Kidney (tissue), 13 donors: ENCODE measurements at regions not wholly inside any gene's neighbourhood (a gene's known extent, or its start where the extent isn't known, plus 50 kb on each side); places are given as distances from the start of the nearest gene placed in this dataset.

Source experiments
- DNase-seq, 5 donors: peaks; one replicate each; pipeline ENCODE4 v3.0.0-alpha.2; 2013 to 2020
- FAIRE-seq: peaks from 2 replicates; lab custom pipeline; 2012; peaks lifted over from hg19 to GRCh38; lab: Jason Lieb, UNC
- H3K27ac ChIP-seq, 2 donors: one replicate each; pipeline ENCODE4 v1.7.0; 2013; ENCODE audit warnings: low read depth in 2 of 2, low read length in 2 of 2, inconsistent platforms in 1 of 2
- H3K27me3 ChIP-seq: one replicate; pipeline ENCODE4 v1.7.1; 2013; ENCODE audit warnings: low read length, inconsistent platforms; ENCODE audit not compliant: control insufficient read depth, insufficient read depth
- H3K36me3 ChIP-seq, 3 donors: one replicate each; pipeline versions ENCODE4 v1.7.0 to v1.7.1; 2013; ENCODE audit warnings: low read length in 3 of 3, control low read depth in 1 of 3, inconsistent platforms in 1 of 3; ENCODE audit not compliant: insufficient read depth in 3 of 3, control insufficient read depth in 2 of 3
- H3K4me1 ChIP-seq, 3 donors: one replicate each; pipeline versions ENCODE4 v1.7.0 to v1.7.1; 2013; ENCODE audit warnings: low read length in 3 of 3, inconsistent platforms in 1 of 3, low read depth in 1 of 3; ENCODE audit not compliant: control insufficient read depth in 2 of 3, insufficient read depth in 2 of 3
- H3K4me3 ChIP-seq, 3 donors: one replicate each; pipeline versions ENCODE4 v1.7.0 to v1.8.1; 2013; ENCODE audit warnings: low read length in 3 of 3, control low read depth in 1 of 3, inconsistent platforms in 1 of 3
- H3K9ac ChIP-seq, 3 donors: one replicate each; pipeline versions ENCODE4 v1.7.0 to v1.7.1; 2013; ENCODE audit warnings: low read length in 3 of 3, control low read depth in 1 of 3, inconsistent platforms in 1 of 3
- H3K9me3 ChIP-seq, 3 donors: one replicate each; pipeline versions ENCODE4 v1.7.0 to v1.7.1; 2013; ENCODE audit warnings: low read length in 3 of 3, control low read depth in 1 of 3, inconsistent platforms in 1 of 3; ENCODE audit not compliant: control insufficient read depth in 2 of 3, insufficient read depth in 1 of 3
- intact Hi-C: fragments of 100-400 bp; cut with DNase I; formaldehyde crosslinking; loops from one replicate; pipeline ENCODE4 v1.11.1; 2022
- TF ChIP-seq, protein P1 (sequence below): IDR thresholded peaks from 3 replicates; pipeline ENCODE4 v1.5.1; 2012; ENCODE audit warnings: mild to moderate bottlenecking, moderate library complexity, borderline replicate concordance; ENCODE audit not compliant: insufficient read depth; ENCODE audit errors: extremely low read depth
- donor health status: control.
- donor health status: control.
- donor health status: control.
- donor health status: control.
- donor health status: control.
- donor health status: DM: yes; HTN: yes; CAD: no.
- donor health status: Normal renal cell carcinoma (clear cell type).

DNA sequence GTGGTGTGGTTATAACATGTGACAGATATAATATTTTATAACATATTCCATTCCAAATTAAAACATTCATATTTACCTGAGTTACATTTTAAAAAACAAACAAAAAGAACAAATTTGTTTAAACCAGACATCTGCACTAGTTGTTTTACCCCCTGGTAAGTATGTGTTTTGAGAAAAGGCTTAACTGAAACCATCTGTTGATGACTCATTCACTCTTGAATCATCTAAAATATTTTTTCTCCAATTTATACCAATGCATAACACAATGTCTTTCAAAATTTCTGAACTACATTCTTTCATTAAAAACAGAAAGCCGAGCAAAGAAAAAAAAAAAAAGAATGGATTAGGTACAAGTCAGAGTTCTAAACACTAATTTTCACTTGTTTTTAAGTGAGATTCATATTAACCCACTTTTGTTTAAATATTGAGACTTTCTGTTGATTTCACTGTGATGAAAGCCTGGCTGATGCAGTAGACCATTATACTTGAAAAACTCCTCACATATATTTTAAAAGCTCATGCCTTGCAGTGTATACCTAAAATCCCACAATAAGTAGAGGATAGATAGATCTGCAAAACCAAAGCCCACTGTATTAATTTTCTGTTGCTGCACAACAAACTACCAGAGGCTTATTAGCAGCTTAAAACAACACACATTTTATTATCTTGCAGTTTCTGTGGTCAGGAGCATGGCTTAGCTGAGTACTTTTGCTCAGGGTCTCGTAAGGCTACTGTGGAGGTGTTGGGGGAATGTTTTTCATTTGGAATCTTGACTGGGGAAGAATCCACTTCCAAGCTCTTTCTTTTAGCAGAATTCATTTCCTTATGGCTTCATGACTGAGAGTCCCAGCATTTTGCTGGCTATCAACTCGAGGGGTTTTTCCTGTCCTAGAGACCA lies 221.5 kb downstream of the PCDH18 start:
- no peak for FAIRE-seq
- H3K4me1 ChIP-seq = no peaks in the 10 kb centered on the region
- no peak overlapping the region for H3K4me3 ChIP-seq
- no peaks in the 10 kb centered on the region for H3K27me3 ChIP-seq
- H3K9me3 ChIP-seq = no peaks in the 10 kb centered on the region
- H3K9ac ChIP-seq = no peak overlapping the region
- DNase-seq = peak in 1 of 5 donors; percentile 13
- no peak overlapping the region for H3K27ac ChIP-seq
- intact Hi-C loops = no loop called here
- no peaks in the 10 kb centered on the region for H3K36me3 ChIP-seq
- TF ChIP-seq, protein P1, sequence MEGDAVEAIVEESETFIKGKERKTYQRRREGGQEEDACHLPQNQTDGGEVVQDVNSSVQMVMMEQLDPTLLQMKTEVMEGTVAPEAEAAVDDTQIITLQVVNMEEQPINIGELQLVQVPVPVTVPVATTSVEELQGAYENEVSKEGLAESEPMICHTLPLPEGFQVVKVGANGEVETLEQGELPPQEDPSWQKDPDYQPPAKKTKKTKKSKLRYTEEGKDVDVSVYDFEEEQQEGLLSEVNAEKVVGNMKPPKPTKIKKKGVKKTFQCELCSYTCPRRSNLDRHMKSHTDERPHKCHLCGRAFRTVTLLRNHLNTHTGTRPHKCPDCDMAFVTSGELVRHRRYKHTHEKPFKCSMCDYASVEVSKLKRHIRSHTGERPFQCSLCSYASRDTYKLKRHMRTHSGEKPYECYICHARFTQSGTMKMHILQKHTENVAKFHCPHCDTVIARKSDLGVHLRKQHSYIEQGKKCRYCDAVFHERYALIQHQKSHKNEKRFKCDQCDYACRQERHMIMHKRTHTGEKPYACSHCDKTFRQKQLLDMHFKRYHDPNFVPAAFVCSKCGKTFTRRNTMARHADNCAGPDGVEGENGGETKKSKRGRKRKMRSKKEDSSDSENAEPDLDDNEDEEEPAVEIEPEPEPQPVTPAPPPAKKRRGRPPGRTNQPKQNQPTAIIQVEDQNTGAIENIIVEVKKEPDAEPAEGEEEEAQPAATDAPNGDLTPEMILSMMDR = no peak

GRCh38 chr4:137310166-137310565 lies 222.1 kb downstream of the PCDH18 start:
- no peaks in the 10 kb centered on the region for H3K4me1 ChIP-seq
- FAIRE-seq = no peak
- no peaks in the 10 kb centered on the region for H3K27me3 ChIP-seq
- no peak overlapping the region for H3K4me3 ChIP-seq
- TF ChIP-seq, protein P1 = no peak
- intact Hi-C loops = no loop called here
- DNase-seq = no peak
- no peaks in the 10 kb centered on the region for H3K9me3 ChIP-seq
- no peak overlapping the region for H3K27ac ChIP-seq
- no peak overlapping the region for H3K9ac ChIP-seq
- H3K36me3 ChIP-seq = no peaks in the 10 kb centered on the region

DNA sequence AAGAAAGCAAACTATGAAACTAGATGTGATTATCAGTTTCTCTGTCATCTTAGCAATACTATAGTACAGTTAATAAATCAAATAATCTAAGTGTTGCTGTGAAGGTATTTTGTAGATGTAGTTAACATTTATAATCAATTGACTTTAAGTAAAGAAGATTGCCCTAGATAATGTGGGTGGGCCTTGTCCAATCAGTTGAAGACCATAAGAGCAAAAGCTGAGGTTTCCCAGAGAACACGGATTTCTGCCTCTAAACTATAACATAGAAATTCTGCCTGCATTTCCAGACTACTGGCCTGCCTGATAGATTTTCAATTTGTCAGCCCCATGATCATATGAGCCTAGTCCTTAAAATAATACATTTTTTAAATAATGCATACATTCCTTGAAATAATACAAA lies 222.9 kb downstream of the PCDH18 start:
- Histone ChIP-seq H3K36me3 (no peaks in the 10 kb centered on the region), H3K27me3 (no peaks in the 10 kb centered on the region), H3K4me1 (no peaks in the 10 kb centered on the region), H3K9ac (no peak overlapping the region), H3K27ac (no peak overlapping the region), H3K4me3 (no peak overlapping the region), H3K9me3 (no peaks in the 10 kb centered on the region)
- intact Hi-C loops = no loop called here
- DNase-seq = no peak
- TF ChIP-seq, protein P1 = no peak
- no peak for FAIRE-seq

- Histone ChIP-seq H3K9ac (no peak overlapping the region), H3K27me3 (no peaks in the 10 kb centered on the region), H3K27ac (no peak overlapping the region), H3K4me1 (no peaks in the 10 kb centered on the region), H3K36me3 (no peaks in the 10 kb centered on the region), H3K4me3 (no peak overlapping the region), H3K9me3 (no peaks in the 10 kb centered on the region)
- FAIRE-seq = no peak
- intact Hi-C loops = no loop called here
- DNase-seq = peak in 3 of 5 donors; percentile 5 to 24 (median 16)
- TF ChIP-seq, protein P1 = no peak
Observed at GRCh38 chr4:137307806-137308205, 224.5 kb downstream of the PCDH18 start.
